SJCRH30 (cell line): ENCODE measurements at regions not wholly inside any gene's neighbourhood (a gene's known extent, or its start where the extent isn't known, plus 50 kb on each side); places are given as distances from the start of the nearest gene placed in this dataset.
"Not testable (repeated sequence)": the region's sequence is repeated elsewhere in the genome, so short reads cannot be mapped to it uniquely, and the experiment has no call there.

Experiments used
- DNase-seq, 2 experiments: peaks; one replicate each; pipeline ENCODE4 v3.0.0-alpha.2; 2015 to 2020
- H3K27ac ChIP-seq: fragments of 250-450 bp; sonication (Bioruptor Pico); 2 replicates; pipeline ENCODE4 v1.5.1; 2020; ENCODE audit warnings: mild to moderate bottlenecking, moderate library complexity
- H3K27me3 ChIP-seq: fragments of 250-450 bp; sonication (Bioruptor Pico); 2 replicates; pipeline ENCODE4 v1.5.1; 2020; ENCODE audit warnings: mild to moderate bottlenecking, moderate library complexity
- H3K36me3 ChIP-seq: fragments of 250-450 bp; sonication (Bioruptor Pico); 2 replicates; pipeline ENCODE4 v1.5.1; 2020; ENCODE audit warnings: mild to moderate bottlenecking, moderate library complexity
- H3K4me1 ChIP-seq: fragments of 250-450 bp; sonication (Bioruptor Pico); 2 replicates; pipeline ENCODE4 v1.5.1; 2020; ENCODE audit warnings: mild to moderate bottlenecking, moderate library complexity
- H3K4me3 ChIP-seq: fragments of 250-450 bp; sonication (Bioruptor Pico); 2 replicates; pipeline ENCODE4 v1.5.1; 2020; ENCODE audit warnings: mild to moderate bottlenecking, moderate library complexity
- H3K9me3 ChIP-seq: fragments of 250-450 bp; sonication (Bioruptor Pico); replicated peaks from 2 replicates; pipeline ENCODE4 v1.5.1; 2020; ENCODE audit warnings: mild to moderate bottlenecking, moderate library complexity

DNA sequence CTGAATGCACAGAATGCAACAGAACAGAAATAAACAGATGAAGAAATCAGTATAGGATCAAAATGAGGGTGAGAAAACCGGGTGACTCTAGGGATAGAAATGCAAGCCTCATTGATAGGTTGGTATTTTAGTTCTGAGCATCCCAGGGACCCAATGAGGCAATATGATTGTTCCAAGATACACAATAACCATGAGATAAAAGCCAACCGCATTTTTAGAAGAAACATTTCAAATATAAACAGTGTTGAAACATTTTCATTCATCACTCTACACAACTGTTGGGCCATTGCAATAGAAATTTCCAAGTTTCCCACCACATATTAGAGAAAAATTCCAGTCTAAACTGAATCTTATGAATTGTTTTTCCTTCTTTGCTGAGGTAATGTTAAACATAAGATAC, 452.3 kb upstream of the PTGER4 start:
- Histone ChIP-seq H3K27me3 (no peaks in the 10 kb centered on the region), H3K36me3 (no peaks in the 10 kb centered on the region), H3K9me3 (no peaks in the 10 kb centered on the region; the same call in 1 of the 2 replicates), H3K4me1 (peaks cover 26% of the 10 kb centered on the region), H3K27ac (no peak overlapping the region), H3K4me3 (no peak overlapping the region)
- DNase-seq, result no peak

- Histone ChIP-seq H3K27ac (no peak overlapping the region), H3K27me3 (no peaks in the 10 kb centered on the region), H3K9me3 (no peaks in the 10 kb centered on the region; the same call in 1 of the 2 replicates), H3K4me3 (no peak overlapping the region), H3K36me3 (no peaks in the 10 kb centered on the region), H3K4me1 (peaks cover 29% of the 10 kb centered on the region)
- DNase-seq, result peak in 1 of 2 experiments; percentile 10
Observed at GRCh38 chr5:40226906-40227305, 452.8 kb upstream of the PTGER4 start.

DNA sequence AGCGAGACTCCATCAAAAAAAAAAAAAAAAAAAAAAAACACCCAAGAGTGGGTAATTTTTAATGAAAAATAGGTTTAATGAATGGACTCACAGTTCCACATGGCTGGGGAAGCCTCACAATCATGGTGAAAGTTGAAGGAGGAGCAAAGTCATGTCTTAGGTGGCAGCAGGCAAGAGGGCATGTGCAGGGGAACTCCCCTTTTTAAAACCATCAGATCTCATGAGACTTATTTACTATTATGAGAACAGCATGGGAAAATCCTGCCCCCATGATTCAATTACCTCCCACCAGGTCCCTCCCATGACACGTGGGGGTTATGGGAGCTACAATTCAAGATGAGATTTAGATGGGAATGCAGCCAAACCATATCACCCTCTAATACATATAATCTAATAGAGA, 454.6 kb upstream of the PTGER4 start:
- H3K4me1 ChIP-seq, result peaks cover 44% of the 10 kb centered on the region
- H3K9me3 ChIP-seq, H3K36me3 ChIP-seq, H3K27ac ChIP-seq, H3K27me3 ChIP-seq, H3K4me3 ChIP-seq, DNase-seq: not testable (repeated sequence)

GRCh38 chr5:40224421-40224820, 455.3 kb upstream of the PTGER4 start:
- Histone ChIP-seq H3K4me3 (no peak overlapping the region), H3K4me1 (peaks cover 46% of the 10 kb centered on the region), H3K27me3 (no peaks in the 10 kb centered on the region), H3K36me3 (no peaks in the 10 kb centered on the region), H3K27ac (peak overlapping the region; percentile 65), H3K9me3 (no peaks in the 10 kb centered on the region; the same call in 1 of the 2 replicates)
- DNase-seq, result peak; percentile 19 to 56

DNA sequence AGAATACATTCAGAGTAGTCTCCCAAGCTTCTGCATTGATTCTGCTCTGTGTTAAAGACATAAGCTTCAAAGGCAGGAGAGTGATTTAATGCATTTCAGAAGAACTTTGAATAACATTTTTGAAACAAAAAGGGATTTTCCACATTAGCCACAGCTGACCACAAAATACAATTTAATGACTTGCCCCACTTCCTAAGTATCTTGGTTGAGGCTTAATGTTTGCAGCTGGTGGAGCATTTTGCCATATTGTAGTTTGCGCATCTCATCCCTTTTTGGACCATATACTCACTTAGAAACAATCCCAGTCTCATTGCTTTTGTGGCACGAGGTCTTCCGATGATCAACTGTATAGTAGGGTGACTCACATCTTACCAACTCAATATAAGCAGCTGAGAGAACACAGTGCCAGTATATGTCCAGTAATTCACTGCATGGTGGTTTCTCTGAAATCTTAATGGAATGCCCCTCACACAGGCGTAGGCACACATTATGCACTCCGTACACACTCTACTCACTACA, 455.8 kb upstream of the PTGER4 start:
- H3K27me3 ChIP-seq, result no peaks in the 10 kb centered on the region
- H3K27ac ChIP-seq, result peak overlapping the region; percentile 65
- peaks cover 46% of the 10 kb centered on the region for H3K4me1 ChIP-seq
- DNase-seq, result peak; percentile 64 to 87
- no peak overlapping the region for H3K4me3 ChIP-seq
- H3K9me3 ChIP-seq, result no peaks in the 10 kb centered on the region; the same call in 1 of the 2 replicates
- H3K36me3 ChIP-seq, result no peaks in the 10 kb centered on the region

DNA sequence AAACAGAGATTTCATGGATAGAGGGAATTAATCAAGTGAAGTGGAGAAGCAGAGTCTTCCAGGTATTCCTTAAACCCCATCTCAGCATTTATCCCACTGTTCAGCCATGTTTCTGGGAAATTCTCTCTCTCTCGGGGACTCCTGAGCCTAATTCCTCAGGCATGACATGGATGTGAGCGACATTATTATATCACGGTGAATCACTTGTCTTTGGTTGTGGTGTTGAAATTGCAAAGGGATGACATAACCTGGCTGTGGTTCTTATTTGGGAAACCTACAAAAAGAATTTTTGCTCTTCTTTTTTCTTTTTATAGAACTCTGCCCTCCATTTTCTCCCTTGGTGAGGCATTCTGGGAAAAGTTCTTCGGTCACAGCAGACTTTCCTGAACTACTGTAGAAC, 457.9 kb upstream of the PTGER4 start:
- DNase-seq, result peak; percentile 40 to 53
- Histone ChIP-seq H3K36me3 (no peaks in the 10 kb centered on the region), H3K4me3 (peak overlapping the region; percentile 5; the same call in 1 of the 2 replicates), H3K9me3 (no peaks in the 10 kb centered on the region; the same call in 1 of the 2 replicates), H3K27ac (peak overlapping the region; percentile 53), H3K4me1 (peaks cover 44% of the 10 kb centered on the region), H3K27me3 (no peaks in the 10 kb centered on the region)

DNA sequence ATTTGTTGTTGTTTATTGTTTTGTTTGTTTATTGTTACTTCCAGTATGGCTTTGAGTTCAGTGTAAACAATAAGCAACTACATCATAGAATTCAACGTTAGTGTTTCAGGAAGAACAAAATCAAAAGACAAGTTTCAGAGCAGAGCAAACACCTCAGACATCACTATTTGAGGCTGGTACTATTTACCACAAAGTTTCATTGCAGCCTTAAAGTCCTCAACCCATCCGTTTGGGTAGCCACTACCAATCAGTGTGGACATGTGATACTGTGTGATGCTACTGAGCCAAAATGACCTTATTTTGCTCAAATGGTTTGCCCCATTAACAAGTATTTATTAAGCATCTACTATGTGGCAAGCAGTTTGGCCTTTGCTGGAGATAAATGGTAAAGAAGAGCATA, 458.5 kb upstream of the PTGER4 start:
- H3K27ac ChIP-seq, result peak overlapping the region; percentile 53
- H3K36me3 ChIP-seq, result no peaks in the 10 kb centered on the region
- no peaks in the 10 kb centered on the region; the same call in 1 of the 2 replicates for H3K9me3 ChIP-seq
- H3K4me3 ChIP-seq, result no peak overlapping the region
- no peaks in the 10 kb centered on the region for H3K27me3 ChIP-seq
- peaks cover 44% of the 10 kb centered on the region for H3K4me1 ChIP-seq
- no peak for DNase-seq

DNA sequence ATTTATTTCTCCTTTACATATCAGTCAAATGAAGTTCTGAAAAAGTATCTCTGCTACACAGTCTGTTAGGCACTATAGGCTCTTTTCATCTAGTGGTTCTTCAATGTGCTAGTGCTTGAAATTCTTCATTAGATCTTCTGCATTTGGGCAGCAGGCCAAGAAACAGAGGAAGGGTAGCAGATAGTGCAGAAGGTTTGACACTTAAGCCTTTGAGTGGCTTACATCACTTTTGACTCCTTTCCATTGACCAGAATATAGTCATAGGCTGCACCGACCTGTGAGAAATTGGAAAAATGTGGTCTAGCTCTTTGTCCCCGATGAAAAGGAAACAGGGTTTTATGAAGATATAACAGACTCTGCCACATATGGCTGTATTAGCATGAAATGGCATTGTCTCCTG, 459.5 kb upstream of the PTGER4 start:
- Histone ChIP-seq H3K4me3 (no peak overlapping the region), H3K27me3 (no peaks in the 10 kb centered on the region), H3K36me3 (no peaks in the 10 kb centered on the region), H3K27ac (no peak overlapping the region), H3K9me3 (no peaks in the 10 kb centered on the region; the same call in 1 of the 2 replicates), H3K4me1 (peaks cover 44% of the 10 kb centered on the region)
- peak; percentile 37 to 47 for DNase-seq

- DNase-seq, result no peak
- Histone ChIP-seq H3K9me3 (no peaks in the 10 kb centered on the region; the same call in 1 of the 2 replicates), H3K27me3 (no peaks in the 10 kb centered on the region), H3K4me1 (peaks cover 24% of the 10 kb centered on the region), H3K27ac (no peak overlapping the region), H3K36me3 (no peaks in the 10 kb centered on the region), H3K4me3 (no peak overlapping the region)
Observed at GRCh38 chr5:40217553-40217952, 462.2 kb upstream of the PTGER4 start.

DNA sequence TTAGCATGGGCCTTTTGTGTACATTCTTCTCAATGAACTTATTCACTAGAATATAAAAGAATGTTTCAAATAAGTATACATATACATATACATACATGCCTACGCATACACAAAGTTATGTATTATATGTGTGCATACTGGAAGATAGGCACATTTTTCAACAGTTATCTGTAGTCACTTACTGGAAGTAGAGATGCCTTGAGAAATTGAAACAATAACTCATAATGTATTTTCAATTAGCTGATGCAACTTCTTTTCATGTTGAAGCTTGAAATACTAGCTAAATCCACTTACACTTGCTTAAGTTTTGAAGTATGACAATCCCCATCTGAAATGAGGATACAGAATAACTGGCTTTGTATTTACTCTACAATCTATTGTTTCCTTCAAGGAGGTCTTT, 469.0 kb upstream of the PTGER4 start:
- Histone ChIP-seq H3K4me1 (no peaks in the 10 kb centered on the region), H3K27ac (no peak overlapping the region), H3K9me3 (no peaks in the 10 kb centered on the region), H3K36me3 (no peaks in the 10 kb centered on the region), H3K4me3 (no peak overlapping the region), H3K27me3 (no peaks in the 10 kb centered on the region)
- no peak for DNase-seq

GRCh38 chr5:40206030-40206429, 473.7 kb upstream of the PTGER4 start:
- Histone ChIP-seq H3K9me3 (no peaks in the 10 kb centered on the region), H3K27me3 (no peaks in the 10 kb centered on the region), H3K36me3 (no peaks in the 10 kb centered on the region), H3K27ac (no peak overlapping the region), H3K4me1 (no peaks in the 10 kb centered on the region), H3K4me3 (no peak overlapping the region)
- DNase-seq, result no peak

- H3K36me3 ChIP-seq, result no peaks in the 10 kb centered on the region
Observed at GRCh38 chr5:40204144-40204543, 475.6 kb upstream of the PTGER4 start.

DNA sequence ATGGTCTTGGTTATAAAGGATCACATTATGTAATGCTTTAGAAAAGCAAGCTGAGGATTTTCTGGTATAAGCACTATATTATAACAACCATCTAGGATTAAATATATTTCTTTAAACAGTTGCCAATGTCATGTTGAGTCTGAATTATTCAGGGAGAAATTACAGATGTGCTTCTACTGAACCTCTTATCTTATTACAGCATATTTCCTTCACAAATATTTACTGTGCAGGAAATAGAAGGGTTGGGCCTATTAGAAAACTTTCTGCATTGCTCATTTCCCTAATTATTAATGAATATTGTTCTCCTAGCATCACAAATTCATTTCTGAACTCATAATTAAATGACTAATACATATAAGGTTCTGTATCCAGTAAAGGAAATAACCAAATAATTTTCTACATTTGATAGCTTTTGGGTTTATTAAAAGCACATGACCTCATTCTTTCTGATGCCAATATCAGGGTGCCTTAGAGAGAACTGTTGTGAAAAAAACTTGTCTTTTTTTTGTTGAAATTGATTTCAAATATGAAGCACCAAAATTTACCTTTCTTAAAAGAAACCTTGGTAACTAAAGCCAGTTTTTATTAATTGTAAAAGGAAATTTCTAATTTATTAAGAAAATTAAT, 476.8 kb upstream of the PTGER4 start:
- no peaks in the 10 kb centered on the region for H3K36me3 ChIP-seq
- H3K27me3 ChIP-seq, result no peaks in the 10 kb centered on the region
- H3K27ac ChIP-seq, result no peak overlapping the region
- DNase-seq, result no peak
- no peak overlapping the region for H3K4me3 ChIP-seq
- peaks cover 6% of the 10 kb centered on the region for H3K4me1 ChIP-seq
- H3K9me3 ChIP-seq, result no peaks in the 10 kb centered on the region

More at GRCh38 chr5:40204144-40204543, 475.6 kb upstream of the PTGER4 start:
- H3K9me3 ChIP-seq, result no peaks in the 10 kb centered on the region
- H3K4me3 ChIP-seq, result no peak overlapping the region
- H3K4me1 ChIP-seq, result no peaks in the 10 kb centered on the region; the same call in 1 of the 2 replicates
- DNase-seq, result peak in 1 of 2 experiments; percentile 22
- no peak overlapping the region for H3K27ac ChIP-seq
- H3K27me3 ChIP-seq, result no peaks in the 10 kb centered on the region

GRCh38 chr5:40198736-40199135, 481.0 kb upstream of the PTGER4 start:
- DNase-seq, result peak; percentile 7 to 51
- Histone ChIP-seq H3K36me3 (no peaks in the 10 kb centered on the region), H3K4me1 (peaks cover 10% of the 10 kb centered on the region), H3K4me3 (no peak overlapping the region), H3K9me3 (no peaks in the 10 kb centered on the region), H3K27ac (no peak overlapping the region), H3K27me3 (no peaks in the 10 kb centered on the region)

GRCh38 chr5:40195574-40195973, 484.1 kb upstream of the PTGER4 start:
- not testable (repeated sequence) for H3K36me3 ChIP-seq, DNase-seq, H3K27me3 ChIP-seq, H3K27ac ChIP-seq, H3K4me3 ChIP-seq, H3K9me3 ChIP-seq
- H3K4me1 ChIP-seq, result peaks cover 10% of the 10 kb centered on the region

DNA sequence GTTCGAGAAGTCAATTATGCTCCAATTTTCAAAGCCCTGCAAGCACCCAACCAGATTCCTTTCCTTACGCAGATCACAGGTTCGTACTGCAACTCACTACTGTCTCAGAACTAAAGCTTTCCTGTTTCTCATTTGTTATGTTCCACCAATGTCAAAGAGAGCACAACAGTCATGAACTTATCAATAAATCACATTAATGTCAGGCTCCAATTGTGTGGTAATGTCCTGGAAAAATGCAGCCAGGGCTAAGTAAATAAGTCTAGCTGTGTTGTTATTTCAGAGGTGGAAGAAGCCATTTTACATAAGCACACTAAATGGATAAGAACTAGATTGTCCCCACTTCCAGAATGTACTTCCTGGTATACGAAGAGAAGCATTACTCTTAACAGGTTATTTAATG, 488.6 kb upstream of the PTGER4 start:
- Histone ChIP-seq H3K36me3 (no peaks in the 10 kb centered on the region), H3K4me1 (peaks cover 5% of the 10 kb centered on the region; the same call in 1 of the 2 replicates), H3K27ac (no peak overlapping the region), H3K9me3 (no peaks in the 10 kb centered on the region; the same call in 1 of the 2 replicates), H3K4me3 (no peak overlapping the region), H3K27me3 (no peaks in the 10 kb centered on the region)
- DNase-seq, result no peak
